Thyroid gland (tissue), 4 donors: ENCODE measurements at regions not wholly inside any gene's neighbourhood (a gene's known extent, or its start where the extent isn't known, plus 50 kb on each side); places are given as distances from the start of the nearest gene placed in this dataset.

Source experiments
- DNase-seq, 2 donors: peaks; one replicate each; pipeline ENCODE4 v3.0.0-alpha.2; 2019
- H3K27ac ChIP-seq, 3 donors: fragments of 200-600 bp; sonication (generic); 1 replicate in 2 of 3; 2 replicates in 1 of 3; pipeline ENCODE4 v1.5.1; 2016 to 2019; ENCODE audit warnings: mild to moderate bottlenecking in 1 of 3, moderate library complexity in 1 of 3
- H3K27me3 ChIP-seq: fragments of 200-600 bp; sonication (generic); one replicate; pipeline ENCODE4 v1.5.1; 2019
- H3K36me3 ChIP-seq, 2 donors: fragments of 200-600 bp; sonication (generic); one replicate each; pipeline ENCODE4 v1.5.1; 2016 to 2019
- H3K4me1 ChIP-seq, 2 donors: fragments of 200-600 bp; sonication (generic); one replicate each; pipeline ENCODE4 v1.5.1; 2017 to 2019
- H3K4me3 ChIP-seq, 3 donors: fragments of 200-600 bp; sonication (generic); replicated peaks in 1 of 3; 1 replicate in 2 of 3; 2 replicates in 1 of 3; pipeline ENCODE4 v1.5.1; 2016; ENCODE audit warnings: mild to moderate bottlenecking in 1 of 3
- H3K9me3 ChIP-seq: fragments of 200-600 bp; sonication (generic); one replicate; pipeline ENCODE4 v1.5.1; 2017
- CTCF ChIP-seq, 6 experiments: fragments of 200-600 bp in 3 of 6; fragments of 450-650 bp in 3 of 6; sonication (generic) in 3 of 6; IDR thresholded peaks; one replicate each; pipeline ENCODE4 v1.5.1; 2016 to 2019; ENCODE audit warnings: antibody characterized with exemption in 6 of 6, mild to moderate bottlenecking in 2 of 6, inconsistent platforms in 1 of 6, moderate library complexity in 1 of 6
- POLR2A ChIP-seq, 2 donors: fragments of 450-650 bp; IDR thresholded peaks; one replicate each; pipeline ENCODE4 v1.6.1; 2017; ENCODE audit warnings: antibody characterized with exemption in 2 of 2, mild to moderate bottlenecking in 2 of 2, moderate library complexity in 1 of 2
- WGBS, 2 donors: methylation state at CpG; one replicate each; pipeline ENCODE4 v1.1.5; 2017; 5-methylcytosine and 5-hydroxymethylcytosine counted together
- intact Hi-C: fragments of 100-400 bp; cut with DNase I; formaldehyde crosslinking; loops from one replicate; pipeline ENCODE4 v1.15.1; 2023

- no peaks in the 10 kb centered on the region for H3K9me3 ChIP-seq
- whole genome bisulfite sequencing, 2 donors = 92 to 97% methylated on average over 2 of the region's 2 CpGs
Observed at GRCh38 chr3:72224804-72225509, 440.0 kb upstream of the PROK2 start.

GRCh38 chr3:72223628-72224027 is 438.7 kb upstream of the PROK2 start:
- 62 to 94% methylated on average over 2 of the region's 2 CpGs for WGBS, 2 donors
- intact Hi-C loops = no loop called here
- no peak for DNase-seq
- no peaks in the 10 kb centered on the region for H3K27me3 ChIP-seq
- H3K36me3 ChIP-seq = no peaks in the 10 kb centered on the region
- no peak for TF ChIP-seq POLR2A (IDR thresholded peaks at IDR 0.05)
- no peak for TF ChIP-seq CTCF (IDR thresholded peaks at IDR 0.05)
- no peaks in the 10 kb centered on the region for H3K9me3 ChIP-seq
- H3K4me3 ChIP-seq = no peak overlapping the region
- no peaks in the 10 kb centered on the region for H3K4me1 ChIP-seq
- H3K27ac ChIP-seq = no peak overlapping the region

More at GRCh38 chr3:72224804-72225509, 440.0 kb upstream of the PROK2 start:
- Histone ChIP-seq H3K36me3 (no peaks in the 10 kb centered on the region), H3K27ac (no peak overlapping the region), H3K27me3 (no peaks in the 10 kb centered on the region), H3K4me3 (no peak overlapping the region), H3K4me1 (no peaks in the 10 kb centered on the region)
- intact Hi-C loops = no loop called here
- TF ChIP-seq POLR2A (IDR thresholded peaks at IDR 0.05) = no peak
- no peak for TF ChIP-seq CTCF (IDR thresholded peaks at IDR 0.05)
- DNase-seq = no peak

- Histone ChIP-seq H3K27me3 (no peaks in the 10 kb centered on the region), H3K4me3 (no peak overlapping the region), H3K4me1 (no peaks in the 10 kb centered on the region), H3K36me3 (no peaks in the 10 kb centered on the region), H3K27ac (no peak overlapping the region), H3K9me3 (no peaks in the 10 kb centered on the region)
- 73 to 78% methylated on average over 2 of the region's 2 CpGs for WGBS, 2 donors
- no peak for DNase-seq
- intact Hi-C loops = no loop called here
- no peak for TF ChIP-seq CTCF (IDR thresholded peaks at IDR 0.05)
- TF ChIP-seq POLR2A (IDR thresholded peaks at IDR 0.05) = no peak
Observed at GRCh38 chr3:72223116-72223515, 438.2 kb upstream of the PROK2 start.

- WGBS, 2 donors = 84 to 88% methylated on average over 9 of the region's 9 CpGs
- Histone ChIP-seq H3K4me1 (no peaks in the 10 kb centered on the region), H3K9me3 (no peaks in the 10 kb centered on the region), H3K4me3 (no peak overlapping the region), H3K36me3 (no peaks in the 10 kb centered on the region), H3K27ac (no peak overlapping the region), H3K27me3 (no peaks in the 10 kb centered on the region)
- no peak for DNase-seq
- intact Hi-C loops = no loop called here
- TF ChIP-seq POLR2A (IDR thresholded peaks at IDR 0.05) (no peak), CTCF (IDR thresholded peaks at IDR 0.05) (no peak)
Observed at GRCh38 chr3:72222410-72222809, 437.5 kb upstream of the PROK2 start.

- no peak for DNase-seq
- intact Hi-C loops = no loop called here
- 74 to 76% methylated on average over 6 of the region's 6 CpGs for WGBS, 2 donors
- Histone ChIP-seq H3K27ac (no peak overlapping the region), H3K9me3 (no peaks in the 10 kb centered on the region), H3K4me3 (no peak overlapping the region), H3K36me3 (no peaks in the 10 kb centered on the region), H3K4me1 (no peaks in the 10 kb centered on the region), H3K27me3 (no peaks in the 10 kb centered on the region)
- no peak for TF ChIP-seq POLR2A (IDR thresholded peaks at IDR 0.05)
- TF ChIP-seq CTCF (IDR thresholded peaks at IDR 0.05) = no peak
Observed at GRCh38 chr3:72220946-72221345, 436.0 kb upstream of the PROK2 start.
